NCI-H748 (cell line): ENCODE measurements at regions not wholly inside any gene's neighbourhood (a gene's known extent, or its start where the extent isn't known, plus 50 kb on each side); places are given as distances from the start of the nearest gene placed in this dataset.

Experiments used
- DNase-seq: peaks from one replicate; lab custom pipeline; 2025; ENCODE audit not compliant: unreplicated experiment; lab: John Stamatoyannopoulos, UW

- DNase-seq = no peak
Observed at GRCh38 chr17:13735861-13736260, 134.1 kb upstream of the HS3ST3A1 start.

DNA sequence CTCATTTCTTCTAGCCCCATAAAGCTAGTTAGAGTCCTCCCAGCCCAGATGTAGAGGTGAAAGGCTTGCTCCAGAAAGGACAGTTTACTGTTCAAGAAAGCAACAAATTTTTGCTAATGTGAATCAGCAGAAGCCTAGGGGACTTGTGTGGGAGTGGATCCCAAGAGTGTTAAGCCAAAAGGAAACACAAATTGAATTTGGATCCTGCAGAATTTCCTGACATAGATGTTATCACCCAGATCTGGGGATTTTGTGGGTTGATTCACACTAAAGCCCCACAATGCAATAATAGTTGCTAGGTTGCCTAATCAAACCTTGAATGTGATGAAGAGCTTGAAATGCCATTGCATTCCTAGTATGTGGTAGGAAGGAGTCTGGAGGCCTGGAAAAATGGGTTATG lies 135.2 kb upstream of the HS3ST3A1 start:
- DNase-seq = no peak

DNA sequence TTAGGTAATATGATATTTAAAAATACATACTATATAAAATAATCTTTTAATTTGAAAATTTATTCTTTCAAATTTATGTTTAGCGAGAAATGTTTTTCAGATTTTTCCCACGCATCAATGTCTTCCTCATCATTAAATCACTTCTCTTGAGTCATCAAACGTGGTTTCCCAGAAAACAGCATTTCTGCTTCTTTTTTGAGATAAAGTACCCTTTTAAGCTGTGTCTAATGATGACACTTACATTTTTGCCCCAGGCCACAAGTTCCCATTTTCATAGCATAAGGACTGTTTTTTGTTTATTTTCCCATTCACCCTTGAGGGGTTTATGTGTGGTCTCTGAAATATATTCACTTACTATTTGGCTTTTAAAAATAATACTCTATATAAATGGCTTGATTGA lies 139.0 kb upstream of the HS3ST3A1 start:
- DNase-seq = no peak

DNA sequence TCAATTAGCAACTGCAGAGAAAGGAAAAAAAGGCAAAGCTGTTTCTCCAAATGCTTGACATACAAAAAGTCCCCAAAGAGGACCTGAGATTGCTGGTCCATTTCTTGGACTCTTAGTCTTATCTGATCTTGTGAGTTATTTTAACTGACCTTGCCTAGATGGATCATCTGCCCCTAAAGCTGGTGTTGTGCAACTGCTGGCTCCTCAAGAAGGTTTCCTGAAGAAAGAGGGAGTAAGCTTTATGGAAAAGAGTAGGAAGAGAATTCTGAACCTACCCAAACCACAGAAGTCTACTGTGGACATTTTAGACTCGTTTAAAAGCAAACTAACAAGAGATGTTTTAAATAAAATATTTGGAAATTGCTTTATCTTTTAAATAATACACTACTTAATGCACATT lies 140.0 kb upstream of the HS3ST3A1 start:
- no peak for DNase-seq

GRCh38 chr17:13743906-13744305 lies 142.2 kb upstream of the HS3ST3A1 start:
- DNase-seq = no peak

DNA sequence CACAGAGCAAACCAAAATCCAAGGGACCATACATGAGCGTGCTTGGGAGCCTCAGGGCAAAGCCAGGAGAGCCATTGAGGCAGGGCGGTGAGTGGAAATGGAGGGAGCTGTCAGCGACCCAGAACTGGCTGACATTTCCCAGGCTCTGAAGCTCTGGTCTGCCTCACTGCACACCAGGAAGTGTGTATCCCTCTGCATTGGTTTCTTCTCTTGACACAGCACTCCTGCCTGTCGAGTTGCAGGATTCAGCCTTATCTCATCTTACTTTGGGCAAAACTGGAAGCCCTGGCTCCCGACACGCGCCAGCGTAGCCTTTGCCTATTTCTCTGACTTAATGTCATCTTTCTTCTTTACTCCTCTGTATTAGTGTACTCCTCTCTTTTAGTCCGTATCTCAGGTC lies 144.7 kb upstream of the HS3ST3A1 start:
- no peak for DNase-seq

GRCh38 chr17:13749166-13749890 lies 147.6 kb upstream of the HS3ST3A1 start:
- DNase-seq = no peak

GRCh38 chr17:13749891-13750235 lies 148.1 kb upstream of the HS3ST3A1 start:
- no peak for DNase-seq

DNA sequence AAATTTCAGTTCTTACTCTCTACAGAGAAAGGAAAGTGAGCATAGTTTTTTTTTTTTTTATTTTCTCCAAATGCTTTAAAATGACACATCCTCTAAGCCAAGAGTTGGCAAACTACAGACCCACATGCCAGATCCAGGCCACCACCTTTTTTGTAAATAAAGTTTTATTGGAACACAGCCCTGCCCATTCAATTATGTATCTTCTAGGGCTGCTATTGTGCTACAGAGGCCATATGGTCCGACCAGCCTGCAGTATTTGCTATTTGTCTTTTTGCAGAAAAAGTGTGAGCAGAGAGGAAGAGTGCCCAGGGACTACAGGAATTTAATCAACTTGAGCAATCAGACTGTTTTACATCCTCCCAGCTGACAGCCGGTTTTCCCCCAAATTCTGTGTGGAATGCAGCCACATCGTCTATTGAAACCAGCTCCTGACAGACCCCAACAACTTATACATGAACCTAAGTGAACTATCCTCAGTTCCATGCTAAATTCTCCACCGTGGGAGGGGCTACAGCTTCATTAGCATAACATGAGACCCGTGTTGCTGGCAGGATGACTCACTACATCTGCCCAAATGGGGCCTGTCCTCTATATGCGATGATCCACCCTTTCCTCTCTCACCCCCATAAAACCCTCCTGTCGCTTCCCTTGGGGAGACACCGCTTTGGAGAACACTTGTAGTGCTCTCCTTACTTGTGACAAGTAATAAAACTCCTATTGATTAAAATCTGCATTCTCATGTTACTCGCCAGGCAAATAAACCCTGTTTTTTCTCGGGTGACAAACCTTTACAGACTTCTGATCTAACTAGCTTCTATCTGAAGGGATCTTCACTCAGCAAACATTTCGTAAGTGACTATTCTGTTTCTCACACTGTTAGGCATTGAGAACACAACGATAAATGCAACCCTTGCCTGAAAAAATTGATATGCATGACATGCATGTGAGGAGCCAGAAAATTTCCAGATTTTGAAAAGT lies 149.4 kb upstream of the HS3ST3A1 start:
- DNase-seq = no peak

DNA sequence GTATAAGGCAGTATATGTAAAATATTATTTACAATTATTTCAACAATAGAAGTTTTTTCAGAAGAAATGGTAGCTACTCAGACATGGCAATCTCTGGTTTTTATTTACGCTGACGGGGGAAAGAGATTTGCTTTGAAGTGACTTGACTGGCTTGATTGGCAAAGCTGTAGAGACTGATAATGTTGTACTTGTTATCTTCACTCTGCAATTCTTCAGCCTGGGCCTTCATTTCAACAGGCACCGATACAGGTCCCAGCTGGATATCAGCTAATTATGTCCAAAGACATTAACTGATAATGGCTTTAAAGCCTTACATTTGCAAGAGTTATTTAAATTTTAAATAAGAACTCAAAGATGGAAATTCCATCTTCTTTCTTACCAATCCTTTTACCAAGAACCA lies 151.4 kb upstream of the HS3ST3A1 start:
- no peak for DNase-seq

DNA sequence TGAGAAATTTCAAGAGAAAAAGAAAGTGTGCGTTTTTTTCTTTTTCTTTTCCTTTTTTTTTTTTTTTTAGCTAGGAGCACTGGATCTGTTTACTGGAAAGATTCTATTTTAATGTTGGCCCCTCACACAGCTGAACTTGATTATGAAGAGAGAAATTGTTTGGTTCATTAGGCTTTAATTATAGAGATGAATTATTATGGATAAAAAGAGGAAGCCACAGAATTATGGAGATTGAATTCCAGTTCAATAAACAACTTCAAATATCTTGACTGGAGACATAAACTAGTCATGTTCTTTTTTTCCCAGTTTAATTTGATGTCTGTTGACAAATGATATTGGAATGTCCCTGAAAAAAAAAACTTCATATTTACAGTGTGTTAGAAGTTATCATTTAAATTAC lies 152.0 kb upstream of the HS3ST3A1 start:
- DNase-seq = no peak

- DNase-seq = no peak
Observed at GRCh38 chr17:13755851-13756250, 154.1 kb upstream of the HS3ST3A1 start.

- DNase-seq = no peak
Observed at GRCh38 chr17:13756763-13757162, 155.0 kb upstream of the HS3ST3A1 start.

DNA sequence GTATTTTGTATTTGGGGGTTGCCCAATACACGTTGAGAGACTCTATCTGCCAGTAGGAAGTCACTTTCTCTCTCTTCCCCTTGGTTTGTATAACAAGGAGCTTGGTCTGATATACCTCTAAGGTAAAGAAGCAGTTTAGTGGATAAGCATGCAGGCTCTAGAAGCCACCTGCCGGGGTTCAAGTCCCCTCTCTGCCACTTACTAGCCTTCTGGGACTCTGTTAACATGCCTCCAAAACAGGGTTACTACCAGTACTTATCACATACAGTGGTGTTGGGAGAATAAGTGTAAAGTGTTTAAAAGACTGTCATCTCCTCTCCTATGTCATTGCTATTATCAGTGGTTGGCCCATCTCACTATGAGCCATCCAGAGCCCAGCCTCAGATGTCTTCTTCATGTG lies 156.1 kb upstream of the HS3ST3A1 start:
- no peak for DNase-seq

GRCh38 chr17:13759518-13760335 lies 158.0 kb upstream of the HS3ST3A1 start:
- no peak for DNase-seq

DNA sequence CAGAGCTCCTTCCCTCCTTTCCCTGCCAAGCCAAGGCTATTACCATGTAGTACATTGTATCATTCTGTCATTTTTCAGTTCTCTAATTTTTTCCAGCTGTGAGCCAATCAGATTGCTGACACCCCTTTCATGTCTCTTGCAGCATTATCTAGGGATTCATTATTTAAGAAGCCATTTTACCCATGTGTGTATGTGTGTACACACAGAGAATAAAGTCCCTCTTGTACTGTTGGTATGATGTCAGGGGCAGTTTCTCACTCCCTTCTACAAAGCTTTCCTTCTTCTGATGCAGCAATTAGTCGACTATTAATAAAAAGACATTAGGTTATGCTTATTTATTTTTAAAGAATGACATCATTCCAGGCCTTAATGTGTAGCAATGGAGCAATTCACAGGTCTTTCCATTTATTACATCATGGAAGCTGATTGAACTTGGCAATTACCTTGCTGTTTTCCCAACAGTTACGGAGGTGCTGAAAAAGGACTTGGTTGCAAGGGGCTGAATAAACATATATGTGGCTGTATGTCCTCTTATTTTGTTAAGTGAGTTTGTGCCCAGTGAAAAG lies 159.4 kb upstream of the HS3ST3A1 start:
- DNase-seq = no peak

DNA sequence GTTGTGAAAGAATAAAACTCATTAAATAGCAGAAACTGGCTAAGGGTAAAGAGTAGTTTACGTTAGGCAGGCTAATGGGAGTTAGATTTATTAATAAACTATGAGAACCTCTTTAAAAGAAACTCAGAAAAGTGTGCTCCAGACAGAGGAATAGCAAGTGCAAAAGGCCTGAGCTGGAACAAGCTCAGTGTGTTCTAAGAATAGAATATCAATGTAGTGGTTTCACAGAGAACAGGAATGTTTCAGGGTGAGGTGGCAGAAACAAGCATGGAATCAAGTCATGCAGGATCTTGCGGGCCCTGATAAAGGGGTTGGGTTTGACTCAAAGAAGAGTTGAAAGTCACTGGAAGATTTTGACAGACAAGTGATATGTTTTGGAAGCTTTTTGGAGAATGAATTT lies 164.0 kb upstream of the HS3ST3A1 start:
- no peak for DNase-seq

DNA sequence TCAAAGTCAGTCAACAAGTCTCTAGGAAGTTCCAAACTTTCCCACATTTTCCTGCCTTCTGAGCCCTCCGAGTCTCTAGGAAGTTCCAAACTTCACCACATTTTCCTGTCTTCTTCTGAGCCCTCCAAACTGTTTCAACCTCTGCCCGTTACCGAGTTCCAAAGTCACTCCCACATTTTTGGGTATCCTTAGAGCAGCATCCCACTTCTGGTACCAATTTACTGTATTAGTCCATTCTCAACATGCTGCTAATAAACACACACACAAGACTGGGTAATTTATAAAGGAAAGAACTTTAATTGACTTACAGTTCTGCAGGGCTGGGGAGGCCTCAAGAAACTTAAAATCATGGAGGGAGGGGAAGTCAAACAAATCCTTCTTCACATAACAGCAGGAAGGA lies 169.0 kb upstream of the HS3ST3A1 start:
- no peak for DNase-seq

GRCh38 chr17:13775450-13775849 lies 173.7 kb upstream of the HS3ST3A1 start:
- DNase-seq = no peak

DNA sequence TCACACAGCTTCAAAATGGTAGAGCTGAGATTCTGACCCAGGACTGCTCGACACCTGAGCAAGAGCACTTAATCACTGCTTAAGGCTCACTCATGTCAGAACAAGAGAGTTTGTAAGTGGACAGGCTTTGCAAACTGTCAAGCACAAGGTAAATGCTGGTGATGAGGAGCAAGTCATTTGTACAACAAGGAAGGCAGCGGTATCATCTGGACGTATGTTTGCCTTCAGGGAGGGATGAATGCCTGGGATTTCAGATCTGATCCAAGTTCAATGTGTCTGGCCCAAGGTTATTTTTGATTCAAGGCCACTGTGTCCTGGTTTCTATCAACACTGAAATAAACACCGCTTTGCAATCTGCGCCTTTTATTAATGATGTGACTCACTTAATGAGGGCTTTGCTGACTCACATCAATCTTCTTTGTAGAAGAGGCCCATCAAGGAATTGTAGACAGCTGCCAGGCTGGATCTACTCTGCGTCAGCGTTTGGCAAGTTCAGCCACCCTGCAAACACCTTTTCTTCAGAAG lies 174.4 kb upstream of the HS3ST3A1 start:
- no peak for DNase-seq

DNA sequence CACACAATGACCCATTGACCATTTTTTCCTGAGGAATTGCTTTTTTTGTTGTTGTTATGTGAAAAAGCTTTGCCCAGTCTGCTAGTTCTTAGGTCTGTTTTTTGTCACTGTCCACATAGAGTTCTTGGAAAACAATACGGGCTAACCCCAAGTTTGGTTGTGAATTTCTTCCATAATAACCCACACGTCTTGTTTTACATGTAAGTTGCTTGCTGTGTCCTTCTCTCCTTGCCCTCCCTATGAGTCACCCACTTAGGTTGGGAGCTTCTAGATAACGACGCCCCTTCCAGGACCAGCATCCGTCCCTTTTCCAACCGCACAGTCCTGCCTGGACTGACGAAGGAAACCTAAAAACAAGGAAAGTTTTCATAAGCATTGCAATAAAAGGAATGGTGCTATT lies 175.3 kb upstream of the HS3ST3A1 start:
- no peak for DNase-seq
